H9 (cell line): ENCODE measurements at regions not wholly inside any gene's neighbourhood (a gene's known extent, or its start where the extent isn't known, plus 50 kb on each side); places are given as distances from the start of the nearest gene placed in this dataset.

ENCODE experiments used
- DNase-seq: peaks from one replicate; pipeline ENCODE4 v3.0.0-alpha.2; 2017
- H2AFZ ChIP-seq: one replicate; pipeline ENCODE4 v1.6.1; 2013; ENCODE audit warnings: mild to moderate bottlenecking, low read length, control low read depth, moderate library complexity
- H2AK5ac ChIP-seq: 2 replicates; pipeline ENCODE4 v1.6.1; 2013; ENCODE audit warnings: low read length, control low read depth, mixed read lengths; ENCODE audit not compliant: insufficient read length
- H2BK120ac ChIP-seq: one replicate; pipeline ENCODE4 v1.6.1; 2013; ENCODE audit warnings: low read depth, mild to moderate bottlenecking, low read length, control low read depth, inconsistent platforms; ENCODE audit not compliant: poor library complexity, severe bottlenecking
- H2BK12ac ChIP-seq: 2 replicates; pipeline ENCODE4 v1.6.1; 2013; ENCODE audit warnings: low read length, control low read depth, mixed read lengths, low read depth; ENCODE audit not compliant: insufficient read length
- H2BK15ac ChIP-seq: 2 replicates; pipeline ENCODE4 v1.6.1; 2013; ENCODE audit warnings: low read depth, low read length, control low read depth
- H2BK20ac ChIP-seq: one replicate; pipeline ENCODE4 v1.6.1; 2013; ENCODE audit warnings: low read depth, mild to moderate bottlenecking, low read length, control low read depth, inconsistent platforms; ENCODE audit not compliant: poor library complexity, severe bottlenecking
- H2BK5ac ChIP-seq: 2 replicates; pipeline ENCODE4 v1.6.1; 2013; ENCODE audit warnings: low read length, control low read depth, mixed read lengths; ENCODE audit not compliant: insufficient read length
- H3K14ac ChIP-seq: 2 replicates; pipeline ENCODE4 v1.6.1; 2013; ENCODE audit warnings: low read length, control low read depth; ENCODE audit not compliant: insufficient read depth
- H3K18ac ChIP-seq: 2 replicates; pipeline ENCODE4 v1.6.1; 2013; ENCODE audit warnings: low read depth, mild to moderate bottlenecking, mixed read lengths, low read length, control low read depth; ENCODE audit not compliant: insufficient read length
- H3K23ac ChIP-seq: 2 replicates; pipeline ENCODE4 v1.6.1; 2013; ENCODE audit warnings: low read length, control low read depth, mixed read lengths, low read depth; ENCODE audit not compliant: insufficient read length
- H3K23me2 ChIP-seq: 2 replicates; pipeline ENCODE4 v1.6.1; 2013; ENCODE audit warnings: low read depth, mild to moderate bottlenecking, mixed read lengths, low read length, control low read depth; ENCODE audit not compliant: insufficient read length, poor library complexity, severe bottlenecking
- H3K27ac ChIP-seq: 2 replicates; pipeline ENCODE4 v1.5.1; 2013; ENCODE audit warnings: low read length, control low read depth, mixed read lengths, low read depth; ENCODE audit not compliant: insufficient read length
- H3K27me3 ChIP-seq: 2 replicates; pipeline ENCODE4 v1.6.1; 2013; ENCODE audit warnings: low read length, control low read depth, inconsistent platforms; ENCODE audit not compliant: insufficient read depth
- H3K4ac ChIP-seq: 2 replicates; pipeline ENCODE4 v1.6.1; 2013; ENCODE audit warnings: low read depth, mild to moderate bottlenecking, control low read depth, inconsistent platforms, low read length, moderate library complexity
- H3K4me1 ChIP-seq: 2 replicates; pipeline ENCODE4 v1.6.1; 2013; ENCODE audit warnings: low read length, control low read depth, inconsistent platforms; ENCODE audit not compliant: insufficient read depth
- H3K4me2 ChIP-seq: 2 replicates; pipeline ENCODE4 v1.6.1; 2013; ENCODE audit warnings: low read length, control low read depth, mixed read lengths; ENCODE audit not compliant: insufficient read length, insufficient read depth
- H3K56ac ChIP-seq: 2 replicates; pipeline ENCODE4 v1.6.1; 2013; ENCODE audit warnings: low read depth, mild to moderate bottlenecking, mixed read lengths, low read length, control low read depth; ENCODE audit not compliant: insufficient read length
- H3K79me1 ChIP-seq: 2 replicates; pipeline ENCODE4 v1.6.1; 2013; ENCODE audit warnings: low read depth, mild to moderate bottlenecking, moderate library complexity, low read length, control low read depth, inconsistent platforms; ENCODE audit not compliant: insufficient read depth, poor library complexity, severe bottlenecking
- H3K79me2 ChIP-seq: 2 replicates; pipeline ENCODE4 v1.6.1; 2013; ENCODE audit warnings: low read length, control low read depth, inconsistent platforms; ENCODE audit not compliant: insufficient read depth
- H3K9ac ChIP-seq: 2 replicates; pipeline ENCODE4 v1.6.1; 2013; ENCODE audit warnings: low read length, control low read depth, mixed read lengths; ENCODE audit not compliant: insufficient read length; ENCODE audit errors: extremely low read depth
- H3K9me3 ChIP-seq: one replicate; pipeline ENCODE4 v1.6.1; 2013; ENCODE audit warnings: low read depth, low read length, inconsistent platforms; ENCODE audit not compliant: control insufficient read depth
- H3T11ph ChIP-seq: one replicate; pipeline ENCODE4 v1.6.1; 2013; ENCODE audit warnings: mild to moderate bottlenecking, low read length, control low read depth, inconsistent platforms
- H4K20me1 ChIP-seq: one replicate; pipeline ENCODE4 v1.6.1; 2013; ENCODE audit not compliant: control insufficient read depth, insufficient read length, insufficient read depth
- H4K5ac ChIP-seq: 2 replicates; pipeline ENCODE4 v1.6.1; 2013; ENCODE audit warnings: low read depth, mild to moderate bottlenecking, mixed read lengths, low read length, control low read depth; ENCODE audit not compliant: insufficient read length
- H4K8ac ChIP-seq: replicated peaks from 2 replicates; pipeline ENCODE4 v1.6.1; 2013; ENCODE audit warnings: low read length, control low read depth, mixed read lengths, low read depth; ENCODE audit not compliant: insufficient read length
- H4K91ac ChIP-seq: 2 replicates; pipeline ENCODE4 v1.6.1; 2013; ENCODE audit warnings: low read depth, mild to moderate bottlenecking, moderate library complexity, mixed read lengths, low read length, control low read depth; ENCODE audit not compliant: insufficient read length
- H3K27ac Mint-ChIP-seq, 3 experiments: 2 replicates in 2 of 3; 3 replicates in 1 of 3; pipeline ENCODE4 v1.8.0; 2020 to 2021; ENCODE audit warnings: mixed read lengths in 3 of 3, mild to moderate bottlenecking in 1 of 3, moderate library complexity in 1 of 3
- H3K27me3 Mint-ChIP-seq: 2 replicates; pipeline ENCODE4 v1.8.0; 2021; ENCODE audit warnings: low read depth, mild to moderate bottlenecking, moderate library complexity, mixed read lengths
- H3K36me3 Mint-ChIP-seq, 3 experiments: 2 replicates in 2 of 3; 3 replicates in 1 of 3; pipeline ENCODE4 v1.8.0; 2020 to 2021; ENCODE audit warnings: low read depth in 3 of 3, mixed read lengths in 3 of 3; ENCODE audit not compliant: insufficient read depth in 1 of 3
- H3K4me1 Mint-ChIP-seq, 2 experiments: 2 replicates each; pipeline ENCODE4 v1.8.0; 2020; ENCODE audit warnings: mixed read lengths in 2 of 2
- H3K4me3 Mint-ChIP-seq, 2 experiments: 2 replicates in 1 of 2; 3 replicates in 1 of 2; pipeline ENCODE4 v1.8.0; 2020 to 2021; ENCODE audit warnings: mild to moderate bottlenecking in 2 of 2, mixed read lengths in 2 of 2, moderate library complexity in 1 of 2
- H3K9me3 Mint-ChIP-seq, 2 experiments: 2 replicates in 1 of 2; 3 replicates in 1 of 2; pipeline ENCODE4 v1.8.0; 2020; ENCODE audit warnings: mild to moderate bottlenecking in 2 of 2, mixed read lengths in 2 of 2, moderate library complexity in 1 of 2
- WGBS: extraction: QIAGEN DNeasy Blood & Tissue Kit; methylation state at CpG from one replicate; pipeline ENCODE4 v1.1.7; 2013; ENCODE audit warnings: missing lambda C conversion rate, low lambda C conversion rate, mixed read lengths; ENCODE audit not compliant: insufficient read length; ENCODE audit errors: extremely low coverage; 5-methylcytosine and 5-hydroxymethylcytosine counted together
- TF ChIP-seq, protein P1 (sequence below): fragments of 200-600 bp; sonication (generic); conservative IDR thresholded peaks from 3 replicates; pipeline ENCODE4 v1.8.0; 2021; ENCODE audit warnings: antibody characterized with exemption, mild to moderate bottlenecking

DNA sequence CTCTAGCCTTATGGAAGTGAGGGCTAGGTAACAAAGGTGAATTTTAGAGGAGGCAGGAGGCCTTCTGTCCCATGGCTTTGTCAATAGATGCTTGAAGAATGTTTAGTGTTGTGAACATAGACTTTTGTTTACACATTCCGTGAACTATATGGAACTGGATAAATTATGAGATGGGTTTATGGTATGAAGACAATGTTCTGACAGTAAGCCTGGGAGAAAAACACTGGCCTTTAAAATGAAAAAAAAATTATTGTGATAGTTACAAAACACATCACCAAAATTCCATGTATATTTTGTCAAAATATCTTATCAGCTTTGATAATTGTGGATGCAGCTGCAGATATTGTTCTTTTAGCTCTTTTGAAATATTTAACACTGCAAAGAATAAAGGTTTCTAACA lies 251.5 kb upstream of the DCN start:
- H4K8ac ChIP-seq = no peak overlapping the region
- WGBS = no CpG with 5 or more reads among the region's 1 CpG

More for the DNA sequence above, 251.5 kb upstream of the DCN start:
- Histone ChIP-seq H3K27me3 (no peaks in the 10 kb centered on the region), H3K23ac (no peak overlapping the region), H3K79me2 (no peaks in the 10 kb centered on the region), H3K27ac (no peak overlapping the region), H2AFZ (no peak overlapping the region), H2BK12ac (no peak overlapping the region), H2BK120ac (no peak overlapping the region), H3K9me3 (no peaks in the 10 kb centered on the region), H3K18ac (no peak overlapping the region), H3K79me1 (no peaks in the 10 kb centered on the region), H2BK20ac (no peak overlapping the region), H3K9ac (no peak overlapping the region), H2BK15ac (no peak overlapping the region), H4K5ac (no peak overlapping the region), H3K4ac (no peak overlapping the region), H4K91ac (no peak overlapping the region), H3K4me1 (no peaks in the 10 kb centered on the region), H3K4me2 (no peak overlapping the region), H3K23me2 (no peaks in the 10 kb centered on the region), H4K20me1 (no peaks in the 10 kb centered on the region), H3K14ac (no peak overlapping the region), H2AK5ac (no peak overlapping the region), H2BK5ac (no peak overlapping the region), H3T11ph (no peak overlapping the region), H3K56ac (no peak overlapping the region)
- no peak for DNase-seq
- Mint-ChIP-seq H3K4me1 (peaks cover 5 to 11% of the 10 kb centered on the region in 2 experiments), H3K9me3 (no peaks in the 10 kb centered on the region), H3K27ac (no peak overlapping the region), H3K27me3 (no peaks in the 10 kb centered on the region), H3K4me3 (no peak overlapping the region), H3K36me3 (no peaks in the 10 kb centered on the region; a peak in 1 of 7 replicates)
- TF ChIP-seq, protein P1, sequence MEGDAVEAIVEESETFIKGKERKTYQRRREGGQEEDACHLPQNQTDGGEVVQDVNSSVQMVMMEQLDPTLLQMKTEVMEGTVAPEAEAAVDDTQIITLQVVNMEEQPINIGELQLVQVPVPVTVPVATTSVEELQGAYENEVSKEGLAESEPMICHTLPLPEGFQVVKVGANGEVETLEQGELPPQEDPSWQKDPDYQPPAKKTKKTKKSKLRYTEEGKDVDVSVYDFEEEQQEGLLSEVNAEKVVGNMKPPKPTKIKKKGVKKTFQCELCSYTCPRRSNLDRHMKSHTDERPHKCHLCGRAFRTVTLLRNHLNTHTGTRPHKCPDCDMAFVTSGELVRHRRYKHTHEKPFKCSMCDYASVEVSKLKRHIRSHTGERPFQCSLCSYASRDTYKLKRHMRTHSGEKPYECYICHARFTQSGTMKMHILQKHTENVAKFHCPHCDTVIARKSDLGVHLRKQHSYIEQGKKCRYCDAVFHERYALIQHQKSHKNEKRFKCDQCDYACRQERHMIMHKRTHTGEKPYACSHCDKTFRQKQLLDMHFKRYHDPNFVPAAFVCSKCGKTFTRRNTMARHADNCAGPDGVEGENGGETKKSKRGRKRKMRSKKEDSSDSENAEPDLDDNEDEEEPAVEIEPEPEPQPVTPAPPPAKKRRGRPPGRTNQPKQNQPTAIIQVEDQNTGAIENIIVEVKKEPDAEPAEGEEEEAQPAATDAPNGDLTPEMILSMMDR = no peak
